ENCODE measurements at regions not wholly inside any gene's neighbourhood (a gene's known extent, or its start where the extent isn't known, plus 50 kb on each side); places are given as distances from the start of the nearest gene placed in this dataset.
"Not testable (repeated sequence)": the region's sequence is repeated elsewhere in the genome, so short reads cannot be mapped to it uniquely, and the experiment has no call there.

GRCh38 chr15:77944002-77944867, 133.3 kb downstream of the TBC1D2B start:
- H3K27ac ChIP-seq = no peak overlapping the region
- no peak for TF ChIP-seq CTCF (conservative IDR thresholded peaks at IDR 0.05)

GRCh38 chr15:77942611-77943211, 134.8 kb downstream of the TBC1D2B start:
- TF ChIP-seq CTCF (conservative IDR thresholded peaks at IDR 0.05) = no peak
- no peak overlapping the region for H3K27ac ChIP-seq

GRCh38 chr15:77941090-77941827, 136.3 kb downstream of the TBC1D2B start:
- H3K27ac ChIP-seq = not testable (repeated sequence)

- no peak for TF ChIP-seq CTCF (conservative IDR thresholded peaks at IDR 0.05)
Measured at GRCh38 chr15:77940381-77940947, 137.0 kb downstream of the TBC1D2B start.

GRCh38 chr15:77939851-77940250, 137.7 kb downstream of the TBC1D2B start:
- no peak for TF ChIP-seq CTCF (conservative IDR thresholded peaks at IDR 0.05)
- H3K27ac ChIP-seq = no peak overlapping the region

More at GRCh38 chr15:77940381-77940947, 137.0 kb downstream of the TBC1D2B start:
- no peak overlapping the region for H3K27ac ChIP-seq

GRCh38 chr15:77939026-77939425, 138.5 kb downstream of the TBC1D2B start:
- H3K27ac ChIP-seq = not testable (repeated sequence)

- not testable (repeated sequence) for H3K27ac ChIP-seq
Measured at GRCh38 chr15:77938546-77938945, 139.0 kb downstream of the TBC1D2B start.

- not testable (repeated sequence) for H3K27ac ChIP-seq
Measured at GRCh38 chr15:77936567-77936966, 140.9 kb downstream of the TBC1D2B start.

- not testable (repeated sequence) for H3K27ac ChIP-seq
Measured at GRCh38 chr15:77934516-77934915, 143.0 kb downstream of the TBC1D2B start.

GRCh38 chr15:77930907-77931306, 146.6 kb downstream of the TBC1D2B start:
- not testable (repeated sequence) for H3K27ac ChIP-seq

GRCh38 chr15:77930490-77930889, 147.0 kb downstream of the TBC1D2B start:
- H3K27ac ChIP-seq = not testable (repeated sequence)

GRCh38 chr15:77926789-77927188, 150.7 kb downstream of the TBC1D2B start:
- H3K27ac ChIP-seq = not testable (repeated sequence)

- not testable (repeated sequence) for H3K27ac ChIP-seq
Measured at GRCh38 chr15:77926296-77926695, 151.2 kb downstream of the TBC1D2B start.

GRCh38 chr15:77925101-77925500, 152.4 kb downstream of the TBC1D2B start:
- not testable (repeated sequence) for H3K27ac ChIP-seq

All from VCaP (cell line).